Activated CD4-positive, alpha-beta memory T cell treated with anti-CD3 and anti-CD28 coated beads, Interleukin-2, amount 10 ng/mL, durations not matched to agents 7 days and 5 days (primary cell): ENCODE measurements at regions not wholly inside any gene's neighbourhood (a gene's known extent, or its start where the extent isn't known, plus 50 kb on each side); places are given as distances from the start of the nearest gene placed in this dataset.

Experiments
- CTCF ChIA-PET: fragments of 350-600 bp; sonication (Branson Sonifier 250); formaldehyde crosslinking; loops from one replicate; lab custom pipeline; 2021; ENCODE audit warnings: antibody characterized with exemption, inconsistent platforms; lab: Charles Lee
- POLR2A ChIA-PET: fragments of 350-600 bp; sonication (Branson Sonifier 250); formaldehyde crosslinking; loops from one replicate; lab custom pipeline; 2021; ENCODE audit warnings: antibody characterized with exemption; lab: Charles Lee
- DNase-seq: peaks from one replicate; pipeline ENCODE4 v3.0.0-alpha.2; 2020
- H3K27ac Mint-ChIP-seq: one replicate; pipeline ENCODE4 v1.8.0; 2021; ENCODE audit warnings: mild to moderate bottlenecking, mixed read lengths
- H3K27me3 Mint-ChIP-seq: one replicate; pipeline ENCODE4 v1.8.0; 2021; ENCODE audit warnings: mixed read lengths
- H3K36me3 Mint-ChIP-seq: one replicate; pipeline ENCODE4 v1.8.0; 2021; ENCODE audit warnings: low read depth, mixed read lengths
- H3K4me1 Mint-ChIP-seq: one replicate; pipeline ENCODE4 v1.8.0; 2021; ENCODE audit warnings: mixed read lengths
- H3K4me3 Mint-ChIP-seq: one replicate; pipeline ENCODE4 v1.8.0; 2021; ENCODE audit warnings: mild to moderate bottlenecking, mixed read lengths
- H3K9me3 Mint-ChIP-seq: one replicate; pipeline ENCODE4 v1.8.0; 2021; ENCODE audit warnings: mixed read lengths

GRCh38 chr10:105857268-105858264 lies 1216.5 kb downstream of the SORCS3 start:
- Mint-ChIP-seq H3K4me3 (no peak overlapping the region), H3K4me1 (no peaks in the 10 kb centered on the region), H3K27ac (no peak overlapping the region), H3K27me3 (no peaks in the 10 kb centered on the region), H3K9me3 (no peaks in the 10 kb centered on the region), H3K36me3 (no peaks in the 10 kb centered on the region)
- no peak for DNase-seq
- ChIA-PET CTCF (no interaction called here), POLR2A (no interaction called here)

GRCh38 chr10:105855791-105856190 lies 1214.7 kb downstream of the SORCS3 start:
- Mint-ChIP-seq H3K9me3 (no peaks in the 10 kb centered on the region), H3K4me3 (no peak overlapping the region), H3K4me1 (no peaks in the 10 kb centered on the region), H3K27ac (no peak overlapping the region), H3K36me3 (no peaks in the 10 kb centered on the region), H3K27me3 (no peaks in the 10 kb centered on the region)
- POLR2A ChIA-PET: no interaction called here
- CTCF ChIA-PET: no interaction called here
- no peak for DNase-seq

- CTCF ChIA-PET: no interaction called here
- no peaks in the 10 kb centered on the region for H3K27me3 Mint-ChIP-seq
- DNase-seq: no peak
These were observed 1203.8 kb downstream of the SORCS3 start for GRCh38 chr10:105844676-105845570.

GRCh38 chr10:105844241-105844640 lies 1203.2 kb downstream of the SORCS3 start:
- POLR2A ChIA-PET: no interaction called here
- DNase-seq: no peak

More at GRCh38 chr10:105844676-105845570, 1203.8 kb downstream of the SORCS3 start:
- Mint-ChIP-seq H3K27ac (no peak overlapping the region), H3K36me3 (no peaks in the 10 kb centered on the region), H3K4me3 (no peak overlapping the region), H3K4me1 (no peaks in the 10 kb centered on the region), H3K9me3 (peaks cover 7% of the 10 kb centered on the region)
- POLR2A ChIA-PET: no interaction called here

DNA sequence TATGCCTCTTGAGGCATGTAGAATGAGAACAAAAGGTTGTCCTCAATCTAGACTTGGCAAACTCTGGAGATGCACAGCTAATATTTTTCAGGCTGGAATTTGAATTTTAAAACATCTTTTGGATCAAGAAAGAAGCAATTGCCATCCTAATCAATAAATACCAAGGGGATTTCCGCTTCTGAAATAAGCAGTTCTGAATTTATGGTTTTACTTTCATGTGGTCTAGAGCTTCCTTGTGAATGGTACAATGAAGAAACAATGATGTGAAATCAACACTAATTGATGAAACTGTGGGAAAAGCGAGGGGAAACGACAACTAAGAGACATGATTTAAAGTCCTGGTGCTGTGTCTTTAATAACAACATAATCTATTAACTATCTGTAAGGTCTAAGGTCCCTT lies 1202.7 kb downstream of the SORCS3 start:
- peaks cover 7% of the 10 kb centered on the region for H3K9me3 Mint-ChIP-seq
- no peak overlapping the region for H3K4me3 Mint-ChIP-seq
- DNase-seq: no peak
- ChIA-PET CTCF (no interaction called here), POLR2A (no interaction called here)
- no peak overlapping the region for H3K27ac Mint-ChIP-seq
- H3K36me3 Mint-ChIP-seq: no peaks in the 10 kb centered on the region
- H3K27me3 Mint-ChIP-seq: no peaks in the 10 kb centered on the region
- peaks cover 1% of the 10 kb centered on the region for H3K4me1 Mint-ChIP-seq

More at GRCh38 chr10:105844241-105844640, 1203.2 kb downstream of the SORCS3 start:
- CTCF ChIA-PET: no interaction called here
- Mint-ChIP-seq H3K27me3 (no peaks in the 10 kb centered on the region), H3K4me1 (peaks cover 1% of the 10 kb centered on the region), H3K4me3 (no peak overlapping the region), H3K27ac (no peak overlapping the region), H3K36me3 (no peaks in the 10 kb centered on the region), H3K9me3 (peaks cover 7% of the 10 kb centered on the region)

GRCh38 chr10:105840288-105840770 lies 1199.2 kb downstream of the SORCS3 start:
- peaks cover 1% of the 10 kb centered on the region for H3K9me3 Mint-ChIP-seq
- ChIA-PET POLR2A (no interaction called here), CTCF (no interaction called here)
- no peak for DNase-seq
- H3K4me1 Mint-ChIP-seq: peaks cover 3% of the 10 kb centered on the region
- no peak overlapping the region for H3K27ac Mint-ChIP-seq
- H3K4me3 Mint-ChIP-seq: no peak overlapping the region
- no peaks in the 10 kb centered on the region for H3K27me3 Mint-ChIP-seq
- H3K36me3 Mint-ChIP-seq: no peaks in the 10 kb centered on the region

DNA sequence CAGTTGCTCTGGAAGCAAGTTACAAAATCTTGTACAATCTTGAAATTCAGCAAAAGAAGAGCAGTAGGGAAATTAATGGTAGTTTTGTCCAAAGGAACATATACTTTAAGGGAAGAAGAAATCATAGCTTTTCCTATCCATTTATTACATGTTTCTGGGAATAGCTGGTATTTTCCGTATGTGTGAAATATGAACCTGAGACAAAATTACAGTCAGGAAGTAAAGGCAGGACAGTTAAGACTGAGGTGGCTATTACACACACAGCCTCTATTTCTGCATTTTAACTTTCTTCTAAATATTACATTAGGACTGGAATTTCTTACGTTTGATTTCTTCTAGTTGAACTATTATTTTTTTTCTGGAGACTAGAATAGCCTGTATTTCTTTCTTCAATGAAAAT lies 1197.3 kb downstream of the SORCS3 start:
- H3K27me3 Mint-ChIP-seq: no peaks in the 10 kb centered on the region
- ChIA-PET CTCF (no interaction called here), POLR2A (no interaction called here)
- no peak overlapping the region for H3K27ac Mint-ChIP-seq
- peaks cover 3% of the 10 kb centered on the region for H3K4me1 Mint-ChIP-seq
- peaks cover 1% of the 10 kb centered on the region for H3K9me3 Mint-ChIP-seq
- no peaks in the 10 kb centered on the region for H3K36me3 Mint-ChIP-seq
- DNase-seq: no peak
- H3K4me3 Mint-ChIP-seq: no peak overlapping the region

DNA sequence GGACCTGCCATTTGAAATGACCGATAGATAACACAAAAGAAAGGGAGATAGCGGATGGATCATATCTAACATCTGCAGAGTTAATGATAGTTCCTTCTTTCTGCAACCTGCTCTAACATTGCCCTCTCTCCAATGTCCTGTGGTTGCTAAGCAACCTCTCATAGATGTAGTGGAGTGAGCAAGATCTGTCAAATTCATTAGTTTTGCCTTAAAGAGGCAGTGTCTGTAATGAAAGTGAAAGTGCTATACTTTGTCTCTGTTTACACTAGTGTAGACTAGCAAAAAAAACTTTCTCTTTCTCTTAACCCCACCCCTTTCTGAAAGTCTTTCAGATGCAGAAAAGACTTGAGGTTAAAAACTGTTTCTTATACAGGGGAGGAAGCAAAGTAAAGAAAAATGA lies 1196.9 kb downstream of the SORCS3 start:
- Mint-ChIP-seq H3K4me3 (peak overlapping the region; percentile 19), H3K4me1 (peaks cover 3% of the 10 kb centered on the region), H3K9me3 (peaks cover 1% of the 10 kb centered on the region), H3K36me3 (no peaks in the 10 kb centered on the region), H3K27ac (no peak overlapping the region), H3K27me3 (no peaks in the 10 kb centered on the region)
- ChIA-PET CTCF (no interaction called here), POLR2A (no interaction called here)
- DNase-seq: no peak

GRCh38 chr10:105834261-105835059 lies 1193.4 kb downstream of the SORCS3 start:
- POLR2A ChIA-PET: no interaction called here
- Mint-ChIP-seq H3K4me3 (no peak overlapping the region), H3K36me3 (no peaks in the 10 kb centered on the region), H3K4me1 (peaks cover 3% of the 10 kb centered on the region), H3K27me3 (no peaks in the 10 kb centered on the region), H3K27ac (no peak overlapping the region), H3K9me3 (no peaks in the 10 kb centered on the region)
- CTCF ChIA-PET: no interaction called here
- no peak for DNase-seq

DNA sequence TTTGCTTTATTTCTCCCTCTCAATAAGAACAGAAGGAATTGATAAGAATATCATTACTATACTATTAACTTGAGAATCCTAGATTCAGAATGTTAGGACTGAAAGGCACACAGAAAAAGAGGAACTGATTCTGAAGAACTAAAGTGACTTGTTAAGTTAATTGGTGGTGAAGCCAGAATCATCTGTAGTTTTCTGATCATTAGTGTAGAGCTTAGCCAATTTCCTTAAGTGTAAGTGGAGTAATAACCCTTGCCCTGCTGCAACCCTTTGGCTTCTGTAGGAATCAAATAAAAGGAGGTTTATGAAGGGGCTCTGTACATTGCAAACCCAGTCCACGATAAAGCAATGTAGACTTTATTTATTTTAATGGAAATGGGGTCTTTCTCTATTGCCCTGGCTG lies 1186.0 kb downstream of the SORCS3 start:
- CTCF ChIA-PET: no interaction called here
- H3K9me3 Mint-ChIP-seq: no peaks in the 10 kb centered on the region
- H3K27ac Mint-ChIP-seq: no peak overlapping the region
- POLR2A ChIA-PET: no interaction called here
- H3K4me3 Mint-ChIP-seq: no peak overlapping the region
- H3K27me3 Mint-ChIP-seq: no peaks in the 10 kb centered on the region
- no peak for DNase-seq
- no peaks in the 10 kb centered on the region for H3K36me3 Mint-ChIP-seq
- no peaks in the 10 kb centered on the region for H3K4me1 Mint-ChIP-seq

- peaks cover 2% of the 10 kb centered on the region for H3K9me3 Mint-ChIP-seq
- ChIA-PET CTCF (interaction anchor here (1.0 kb wide), 1 partner anchor 11 kb away, joined by 3 read pairs; no protein-coding TSS in a partner anchor), POLR2A (no interaction called here)
- H3K36me3 Mint-ChIP-seq: no peaks in the 10 kb centered on the region
- H3K4me3 Mint-ChIP-seq: no peak overlapping the region
- no peaks in the 10 kb centered on the region for H3K4me1 Mint-ChIP-seq
- no peak overlapping the region for H3K27ac Mint-ChIP-seq
- no peaks in the 10 kb centered on the region for H3K27me3 Mint-ChIP-seq
- no peak for DNase-seq
These were observed 1167.0 kb downstream of the SORCS3 start for GRCh38 chr10:105807935-105808587.

- H3K27me3 Mint-ChIP-seq: no peaks in the 10 kb centered on the region
- POLR2A ChIA-PET: no interaction called here
- no peak overlapping the region for H3K27ac Mint-ChIP-seq
- H3K4me3 Mint-ChIP-seq: no peak overlapping the region
- H3K4me1 Mint-ChIP-seq: no peaks in the 10 kb centered on the region
- CTCF ChIA-PET: no interaction called here
- H3K9me3 Mint-ChIP-seq: no peaks in the 10 kb centered on the region
- H3K36me3 Mint-ChIP-seq: no peaks in the 10 kb centered on the region
- no peak for DNase-seq
These were observed 1162.1 kb downstream of the SORCS3 start for GRCh38 chr10:105803206-105803605.
